Natural killer cell (primary cell): ENCODE measurements at regions not wholly inside any gene's neighbourhood (a gene's known extent, or its start where the extent isn't known, plus 50 kb on each side); places are given as distances from the start of the nearest gene placed in this dataset.

Source experiments
- ATAC-seq, 3 donors: fragments of 150-1000 bp in 2 of 3; fragments of 200-7000 bp in 1 of 3; cut with Tn5 transposase; 1 replicate in 1 of 3; 2 replicates in 2 of 3; pipeline ENCODE4 v1.10.0; 2021; ENCODE audit warnings: mild to moderate bottlenecking in 2 of 3, moderate library complexity in 2 of 3
- DNase-seq, 2 donors: peaks; one replicate each; pipeline versions ENCODE4 v3.0.0 to v3.0.0-alpha.2; 2013 to 2021; ENCODE audit warnings: mixed read lengths in 1 of 2
- H3K27ac ChIP-seq: one replicate; pipeline ENCODE4 v1.5.1; 2013; ENCODE audit warnings: mild to moderate bottlenecking, low read length
- H3K27me3 ChIP-seq: one replicate; pipeline ENCODE4 v1.6.1; 2013; ENCODE audit warnings: low read length; ENCODE audit not compliant: control insufficient read depth, insufficient read depth
- H3K36me3 ChIP-seq: one replicate; pipeline ENCODE4 v1.6.1; 2013; ENCODE audit warnings: low read length; ENCODE audit not compliant: control insufficient read depth, insufficient read depth
- H3K4me1 ChIP-seq: one replicate; pipeline ENCODE4 v1.6.1; 2013; ENCODE audit warnings: low read length; ENCODE audit not compliant: control insufficient read depth, insufficient read depth
- H3K4me3 ChIP-seq: one replicate; pipeline ENCODE4 v1.5.1; 2013; ENCODE audit warnings: low read length
- H3K9me3 ChIP-seq: one replicate; pipeline ENCODE4 v1.6.1; 2013; ENCODE audit warnings: low read length; ENCODE audit not compliant: control insufficient read depth, insufficient read depth
- H3K27ac Mint-ChIP-seq, 2 donors: one replicate each; pipeline ENCODE4 v1.8.0; 2022; ENCODE audit warnings: mild to moderate bottlenecking in 2 of 2, mixed read lengths in 2 of 2, moderate library complexity in 1 of 2
- H3K27me3 Mint-ChIP-seq, 2 donors: one replicate each; pipeline ENCODE4 v1.8.0; 2022; ENCODE audit warnings: low read depth in 2 of 2, mixed read lengths in 2 of 2
- H3K36me3 Mint-ChIP-seq: one replicate; pipeline ENCODE4 v1.8.0; 2022; ENCODE audit warnings: mixed read lengths
- H3K4me1 Mint-ChIP-seq, 2 donors: one replicate each; pipeline ENCODE4 v1.8.0; 2022; ENCODE audit warnings: mixed read lengths in 2 of 2
- H3K4me3 Mint-ChIP-seq: one replicate; pipeline ENCODE4 v1.8.0; 2022; ENCODE audit warnings: mild to moderate bottlenecking, moderate library complexity, mixed read lengths
- H3K9me3 Mint-ChIP-seq, 2 donors: one replicate each; pipeline ENCODE4 v1.8.0; 2022; ENCODE audit warnings: mixed read lengths in 2 of 2
- CTCF ChIP-seq: fragments of 200-600 bp; IDR thresholded peaks from one replicate; pipeline ENCODE4 v1.8.0; 2022; ENCODE audit warnings: antibody characterized with exemption
- WGBS: methylation state at CpG from one replicate; pipeline ENCODE4 v1.1.7; 2013; ENCODE audit warnings: missing lambda C conversion rate; ENCODE audit not compliant: insufficient coverage; 5-methylcytosine and 5-hydroxymethylcytosine counted together
- intact Hi-C: fragments of 100-400 bp; cut with micrococcal nuclease; formaldehyde crosslinking; loops from one replicate; pipeline ENCODE4 v1.14.2; 2022

GRCh38 chr6:63395381-63395780 is 75.6 kb upstream of the LGSN start:
- no peaks in the 10 kb centered on the region for H3K27me3 Mint-ChIP-seq
- H3K4me3 Mint-ChIP-seq, result no peak overlapping the region
- H3K9me3 ChIP-seq, result no peaks in the 10 kb centered on the region
- no peak for TF ChIP-seq CTCF
- no peaks in the 10 kb centered on the region for H3K4me1 ChIP-seq
- no peaks in the 10 kb centered on the region for H3K4me1 Mint-ChIP-seq
- no peaks in the 10 kb centered on the region for H3K36me3 ChIP-seq
- intact Hi-C loops, result no loop called here
- H3K27me3 ChIP-seq, result no peaks in the 10 kb centered on the region
- H3K27ac ChIP-seq, result no peak overlapping the region
- ATAC-seq (no peak), DNase-seq (no peak)
- H3K27ac Mint-ChIP-seq, result no peak overlapping the region
- WGBS, result 91% methylated on average over 3 of the region's 3 CpGs
- H3K9me3 Mint-ChIP-seq, result no peaks in the 10 kb centered on the region
- no peak overlapping the region for H3K4me3 ChIP-seq
- no peaks in the 10 kb centered on the region for H3K36me3 Mint-ChIP-seq

GRCh38 chr6:63403725-63404124 is 83.9 kb upstream of the LGSN start:
- Histone ChIP-seq H3K27me3 (no peaks in the 10 kb centered on the region), H3K27ac (no peak overlapping the region), H3K4me3 (no peak overlapping the region), H3K9me3 (no peaks in the 10 kb centered on the region), H3K4me1 (no peaks in the 10 kb centered on the region), H3K36me3 (no peaks in the 10 kb centered on the region)
- intact Hi-C loops, result no loop called here
- no peak for DNase-seq
- H3K4me1 Mint-ChIP-seq, result no peaks in the 10 kb centered on the region
- H3K27ac Mint-ChIP-seq, result no peak overlapping the region
- no peaks in the 10 kb centered on the region for H3K27me3 Mint-ChIP-seq
- H3K4me3 Mint-ChIP-seq, result no peak overlapping the region
- no peaks in the 10 kb centered on the region for H3K9me3 Mint-ChIP-seq
- H3K36me3 Mint-ChIP-seq, result no peaks in the 10 kb centered on the region
- WGBS, result 70% methylated on average over 3 of the region's 4 CpGs
- no peak for ATAC-seq
- TF ChIP-seq CTCF, result no peak

GRCh38 chr6:63410435-63411426 is 90.9 kb upstream of the LGSN start:
- WGBS, result 85% methylated on average over 5 of the region's 6 CpGs
- Histone ChIP-seq H3K36me3 (no peaks in the 10 kb centered on the region), H3K27me3 (no peaks in the 10 kb centered on the region), H3K4me3 (no peak overlapping the region), H3K9me3 (no peaks in the 10 kb centered on the region), H3K27ac (no peak overlapping the region), H3K4me1 (no peaks in the 10 kb centered on the region)
- no peak for ATAC-seq
- intact Hi-C loops, result no loop called here
- H3K27me3 Mint-ChIP-seq, result peaks cover 0 to 9% of the 10 kb centered on the region in 2 donors
- H3K36me3 Mint-ChIP-seq, result no peaks in the 10 kb centered on the region
- H3K9me3 Mint-ChIP-seq, result no peaks in the 10 kb centered on the region
- no peaks in the 10 kb centered on the region for H3K4me1 Mint-ChIP-seq
- H3K4me3 Mint-ChIP-seq, result no peak overlapping the region
- no peak for DNase-seq
- no peak overlapping the region for H3K27ac Mint-ChIP-seq
- no peak for TF ChIP-seq CTCF
